ENCODE measurements at regions not wholly inside any gene's neighbourhood (a gene's known extent, or its start where the extent isn't known, plus 50 kb on each side); places are given as distances from the start of the nearest gene placed in this dataset.

DNA sequence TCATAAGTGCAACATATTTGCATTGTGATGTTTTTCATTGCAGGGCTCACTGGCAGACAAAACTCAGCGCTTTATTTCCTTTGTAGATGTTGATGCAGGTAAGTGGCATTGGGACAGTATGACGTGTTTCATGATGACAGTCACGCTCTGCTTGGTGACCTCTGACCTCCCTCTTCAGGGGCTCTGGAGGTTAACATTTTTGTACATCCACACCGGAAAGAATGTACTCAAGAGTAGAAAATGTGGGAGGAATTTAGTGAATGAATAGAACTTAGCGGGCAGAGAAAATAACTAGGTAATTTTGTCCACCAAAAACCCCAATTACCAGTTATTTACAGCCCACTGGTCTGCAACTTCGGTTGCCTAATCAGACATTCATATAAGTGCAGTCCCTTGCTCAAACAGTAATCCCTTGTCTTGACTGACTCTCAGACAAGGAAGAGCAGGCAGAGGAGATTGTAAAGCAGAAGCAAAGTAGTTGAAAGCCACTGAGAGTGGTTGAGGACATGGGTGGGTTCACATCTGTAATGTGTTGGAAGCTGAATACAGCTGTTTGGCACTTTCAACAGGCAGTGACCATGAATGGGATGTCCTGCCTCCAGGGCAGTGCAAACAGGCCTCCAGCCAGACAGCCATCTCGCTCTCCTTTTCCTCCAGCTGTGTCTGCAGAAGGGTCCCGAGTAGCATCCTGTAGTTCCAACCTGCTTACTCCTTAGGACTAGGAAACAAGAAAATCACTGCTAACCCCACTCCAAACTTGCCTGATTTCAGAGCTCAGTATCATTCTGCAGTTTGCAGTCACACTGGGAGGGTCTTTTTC is 188.9 kb downstream of the NRIP1 start:
- H3K27me3 ChIP-seq: no peaks in the 10 kb centered on the region
- H3K27ac ChIP-seq: no peak overlapping the region
- 77 to 84% (median 79%) methylated on average over 8 of the region's 8 CpGs for WGBS, 5 donors
- TF ChIP-seq EP300 (IDR thresholded peaks at IDR 0.05): no peak
- TF ChIP-seq, protein P1, sequence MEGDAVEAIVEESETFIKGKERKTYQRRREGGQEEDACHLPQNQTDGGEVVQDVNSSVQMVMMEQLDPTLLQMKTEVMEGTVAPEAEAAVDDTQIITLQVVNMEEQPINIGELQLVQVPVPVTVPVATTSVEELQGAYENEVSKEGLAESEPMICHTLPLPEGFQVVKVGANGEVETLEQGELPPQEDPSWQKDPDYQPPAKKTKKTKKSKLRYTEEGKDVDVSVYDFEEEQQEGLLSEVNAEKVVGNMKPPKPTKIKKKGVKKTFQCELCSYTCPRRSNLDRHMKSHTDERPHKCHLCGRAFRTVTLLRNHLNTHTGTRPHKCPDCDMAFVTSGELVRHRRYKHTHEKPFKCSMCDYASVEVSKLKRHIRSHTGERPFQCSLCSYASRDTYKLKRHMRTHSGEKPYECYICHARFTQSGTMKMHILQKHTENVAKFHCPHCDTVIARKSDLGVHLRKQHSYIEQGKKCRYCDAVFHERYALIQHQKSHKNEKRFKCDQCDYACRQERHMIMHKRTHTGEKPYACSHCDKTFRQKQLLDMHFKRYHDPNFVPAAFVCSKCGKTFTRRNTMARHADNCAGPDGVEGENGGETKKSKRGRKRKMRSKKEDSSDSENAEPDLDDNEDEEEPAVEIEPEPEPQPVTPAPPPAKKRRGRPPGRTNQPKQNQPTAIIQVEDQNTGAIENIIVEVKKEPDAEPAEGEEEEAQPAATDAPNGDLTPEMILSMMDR (IDR thresholded peaks at IDR 0.05): no peak
- TF ChIP-seq POLR2AphosphoS5 (IDR thresholded peaks at IDR 0.05): no peak
- TF ChIP-seq POLR2A (IDR thresholded peaks at IDR 0.05): no peak
- H3K4me3 ChIP-seq: no peak overlapping the region
- intact Hi-C loops (cut with DNase I; ENCODE audit: low total_unique reads): no loop called here
- no peaks in the 10 kb centered on the region for H3K9me3 ChIP-seq
- no peak for DNase-seq
- H3K36me3 ChIP-seq: no peaks in the 10 kb centered on the region
- peaks cover 0 to 34% (median 14%) of the 10 kb centered on the region in 4 donors for H3K4me1 ChIP-seq

DNA sequence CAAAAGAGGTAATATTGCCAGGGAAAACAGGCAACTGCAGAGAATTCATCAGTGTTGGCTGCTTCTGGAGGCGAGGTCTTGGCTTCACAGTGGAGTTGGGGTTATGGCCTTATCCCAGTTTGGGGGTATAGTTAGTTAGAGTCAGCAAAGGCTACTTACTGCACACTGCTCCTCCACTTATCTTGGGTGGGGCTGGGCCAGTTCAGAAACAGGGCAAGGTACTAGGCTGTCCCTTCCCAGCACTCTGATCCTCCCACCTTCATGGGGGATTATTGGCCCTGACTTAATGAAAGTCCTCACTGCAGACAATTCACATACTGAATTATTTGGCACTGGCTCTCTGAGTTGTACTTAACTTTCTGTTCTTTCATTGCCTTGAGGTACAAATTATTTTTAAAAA is 189.6 kb downstream of the NRIP1 start:
- DNase-seq: no peak
- Histone ChIP-seq H3K27me3 (no peaks in the 10 kb centered on the region), H3K27ac (no peak overlapping the region), H3K9me3 (no peaks in the 10 kb centered on the region), H3K36me3 (no peaks in the 10 kb centered on the region), H3K4me1 (peaks cover 0 to 41% (median 14%) of the 10 kb centered on the region in 4 donors), H3K4me3 (no peak overlapping the region)
- intact Hi-C loops (cut with DNase I; ENCODE audit: low total_unique reads): no loop called here
- TF ChIP-seq, protein P1 (IDR thresholded peaks at IDR 0.05): no peak
- TF ChIP-seq EP300 (IDR thresholded peaks at IDR 0.05) (no peak), POLR2AphosphoS5 (IDR thresholded peaks at IDR 0.05) (no peak), POLR2A (IDR thresholded peaks at IDR 0.05) (no peak)
- WGBS, 5 donors: 85 to 90% (median 86%) methylated on average over 1 of the region's 1 CpG

DNA sequence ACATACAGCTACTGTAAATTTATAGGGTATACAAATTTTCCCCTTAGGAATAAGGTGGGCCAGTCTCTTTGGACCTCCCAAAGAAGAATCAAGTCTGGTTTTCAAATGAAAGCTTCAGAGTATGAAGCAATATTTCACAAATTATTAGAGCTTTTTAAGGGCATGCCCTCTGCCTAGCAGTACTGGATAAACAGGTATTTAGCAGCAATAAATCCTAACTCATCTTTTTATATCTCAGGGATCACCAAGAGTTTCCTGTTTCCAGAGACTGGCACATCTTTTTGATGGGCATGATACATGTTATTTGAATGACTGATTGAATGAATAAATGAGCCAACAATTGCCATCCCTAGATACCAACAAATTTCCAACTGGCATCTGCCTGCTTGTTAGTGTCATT is 190.4 kb downstream of the NRIP1 start:
- Histone ChIP-seq H3K27me3 (no peaks in the 10 kb centered on the region), H3K4me1 (peaks cover 0 to 44% (median 17%) of the 10 kb centered on the region in 4 donors), H3K4me3 (no peak overlapping the region), H3K27ac (no peak overlapping the region), H3K36me3 (no peaks in the 10 kb centered on the region), H3K9me3 (no peaks in the 10 kb centered on the region)
- no peak for TF ChIP-seq POLR2A (IDR thresholded peaks at IDR 0.05)
- TF ChIP-seq, protein P1 (IDR thresholded peaks at IDR 0.05): no peak
- no peak for TF ChIP-seq POLR2AphosphoS5 (IDR thresholded peaks at IDR 0.05)
- intact Hi-C loops (cut with DNase I; ENCODE audit: low total_unique reads): no loop called here
- DNase-seq: no peak

DNA sequence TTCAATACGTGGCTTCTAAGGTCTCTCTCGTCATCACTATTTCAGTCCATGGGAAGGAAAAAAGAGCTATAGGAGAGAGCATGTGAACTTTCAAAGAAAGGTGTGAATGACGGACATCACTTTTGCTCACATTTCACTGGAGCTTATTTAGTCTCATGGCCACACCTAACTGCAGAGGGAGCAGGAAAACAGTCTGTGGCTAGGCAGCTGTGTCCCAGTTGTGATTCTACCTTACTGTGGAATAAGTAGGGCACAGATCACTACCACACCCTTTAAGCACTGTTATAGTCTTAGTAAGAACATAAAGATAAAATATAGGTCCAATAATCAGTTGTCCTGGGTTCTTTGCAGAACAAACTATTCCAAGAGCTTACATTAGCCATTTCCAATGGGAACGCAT is 192.9 kb downstream of the NRIP1 start:
- no peaks in the 10 kb centered on the region for H3K9me3 ChIP-seq
- no peaks in the 10 kb centered on the region for H3K36me3 ChIP-seq
- 95 to 98% (median 98%) methylated on average over 4 of the region's 4 CpGs for WGBS, 5 donors
- intact Hi-C loops (cut with DNase I; ENCODE audit: low total_unique reads): no loop called here
- peaks cover 0 to 27% (median 12%) of the 10 kb centered on the region in 4 donors for H3K4me1 ChIP-seq
- H3K27me3 ChIP-seq: no peaks in the 10 kb centered on the region
- H3K27ac ChIP-seq: no peak overlapping the region
- DNase-seq: no peak
- TF ChIP-seq POLR2AphosphoS5 (IDR thresholded peaks at IDR 0.05) (no peak), EP300 (IDR thresholded peaks at IDR 0.05) (no peak), POLR2A (IDR thresholded peaks at IDR 0.05) (no peak)
- TF ChIP-seq, protein P1 (IDR thresholded peaks at IDR 0.05): no peak
- H3K4me3 ChIP-seq: no peak overlapping the region
